ENCODE measurements at regions not wholly inside any gene's neighbourhood (a gene's known extent, or its start where the extent isn't known, plus 50 kb on each side); places are given as distances from the start of the nearest gene placed in this dataset.

- Histone ChIP-seq H3K9me3 (replicated peaks; ENCODE audit: control insufficient read depth, insufficient read depth, low read length) (no peaks in the 10 kb centered on the region), H3K4me2 (ENCODE audit: control insufficient read depth, insufficient read depth) (no peak overlapping the region), H3K36me3 (ENCODE audit: control insufficient read depth in 2 of 2, insufficient read depth in 2 of 2, low read length in 1 of 2) (no peaks in the 10 kb centered on the region), H4K20me1 (ENCODE audit: control insufficient read depth, insufficient read depth) (no peaks in the 10 kb centered on the region), H3K27ac (ENCODE audit: control insufficient read depth, insufficient read depth) (no peak overlapping the region), H3K27me3 (replicated peaks in 1 of 2; ENCODE audit: control insufficient read depth in 2 of 2, insufficient read depth in 2 of 2, low read length in 1 of 2) (no peaks in the 10 kb centered on the region), H3K4me1 (ENCODE audit: control insufficient read depth, insufficient read depth, low read length) (no peaks in the 10 kb centered on the region), H3K4me3 (no peak overlapping the region), H2AFZ (ENCODE audit: control insufficient read depth, low read depth, low read length) (no peak overlapping the region), H3K9ac (ENCODE audit: control insufficient read depth, insufficient read depth, low read length) (no peak overlapping the region), H3K79me2 (ENCODE audit: control insufficient read depth, insufficient read depth, low read length) (no peaks in the 10 kb centered on the region)
- TF ChIP-seq ZBTB4 (CRISPR knock-in tag; IDR thresholded peaks at IDR 0.05) (no peak), HSF1 (IDR thresholded peaks at IDR 0.05; ENCODE audit: low read depth, low read length) (no peak), SUZ12 (IDR thresholded peaks at IDR 0.05; ENCODE audit: unreplicated experiment) (no peak), ZNF687 (IDR thresholded peaks at IDR 0.05) (no peak), ATF3 (IDR thresholded peaks at IDR 0.05; ENCODE audit: borderline replicate concordance, extremely low read depth, low read depth, low read length) (no peak), NR2F1 (conservative IDR thresholded peaks at IDR 0.05) (no peak), LARP7 (IDR thresholded peaks at IDR 0.05) (no peak), MYC (IDR thresholded peaks at IDR 0.05; ENCODE audit: insufficient read depth, insufficient read length, insufficient replicate concordance, low read length, severe bottlenecking) (no peak), TCF3 (IDR thresholded peaks at IDR 0.05; ENCODE audit: borderline replicate concordance, insufficient read depth, low read depth, low read length) (no peak)
- 4% methylated on average over 3 of the region's 3 CpGs for WGBS (ENCODE audit: insufficient coverage, insufficient replicate concordance, low lambda C conversion rate, missing lambda C conversion rate)
- CTCF ChIA-PET: no interaction called here
- no TSS peak for BruUV-seq (replicated peaks)
- ATAC-seq: no peak
- SMC1A ChIA-PET (ENCODE audit: uncharacterized antibody, unreplicated experiment): no interaction called here
- no peak for DNase-seq (ENCODE audit: low read depth, low spot score)
- POLR2A ChIA-PET: no interaction called here
- intact Hi-C loops (cut with micrococcal nuclease; ENCODE audit: unreplicated experiment): no loop called here
- RAD21 ChIA-PET (ENCODE audit: unreplicated experiment): no interaction called here
- FAIRE-seq: no peak
- in situ Hi-C loops (cut with MboI): no loop called here
Observed at GRCh38 chr4:89539374-89539773, 231.8 kb upstream of the GPRIN3 start.
